DOHH2 (cell line): ENCODE measurements at regions not wholly inside any gene's neighbourhood (a gene's known extent, or its start where the extent isn't known, plus 50 kb on each side); places are given as distances from the start of the nearest gene placed in this dataset.

Source experiments
- H3F3A ChIP-seq: fragments of 200-600 bp; sonication (generic), shearing (Covaris generic); 2 replicates; pipeline ENCODE4 v1.6.0; 2016; ENCODE audit warnings: antibody characterized with exemption, mild to moderate bottlenecking; ENCODE audit not compliant: control insufficient read depth, insufficient read depth
- H3K27ac ChIP-seq: fragments of 200-600 bp; sonication (generic); 2 replicates; pipeline ENCODE4 v1.5.1; 2014; ENCODE audit warnings: low read depth, mild to moderate bottlenecking, low read length, moderate library complexity
- H3K27me3 ChIP-seq: fragments of 200-600 bp; sonication (generic); 2 replicates; pipeline ENCODE4 v1.6.1; 2014; ENCODE audit warnings: mild to moderate bottlenecking, low read length, mixed read lengths; ENCODE audit not compliant: control insufficient read depth
- H3K36me3 ChIP-seq: fragments of 200-600 bp; sonication (generic); 2 replicates; pipeline ENCODE4 v1.6.1; 2014; ENCODE audit warnings: mild to moderate bottlenecking, low read length, moderate library complexity, mixed read lengths; ENCODE audit not compliant: control insufficient read depth
- H3K4me1 ChIP-seq: fragments of 200-600 bp; sonication (generic); 2 replicates; pipeline ENCODE4 v1.6.1; 2014; ENCODE audit warnings: mild to moderate bottlenecking, low read length, mixed read lengths; ENCODE audit not compliant: control insufficient read depth
- H3K4me2 ChIP-seq: fragments of 200-600 bp; sonication (generic); 2 replicates; pipeline ENCODE4 v1.6.0; 2014; ENCODE audit warnings: mild to moderate bottlenecking, low read length, moderate library complexity
- H3K4me3 ChIP-seq: fragments of 200-600 bp; sonication (generic); 2 replicates; pipeline ENCODE4 v1.5.1; 2014; ENCODE audit warnings: mild to moderate bottlenecking, low read length, mixed read lengths
- H3K79me2 ChIP-seq: fragments of 200-600 bp; sonication (generic); 2 replicates; pipeline ENCODE4 v1.6.1; 2014; ENCODE audit warnings: mild to moderate bottlenecking, low read length, mixed read lengths; ENCODE audit not compliant: control insufficient read depth
- H3K9me2 ChIP-seq: fragments of 200-600 bp; sonication (generic); replicated peaks from 2 replicates; pipeline ENCODE4 v1.6.1; 2014; ENCODE audit warnings: mild to moderate bottlenecking, low read length, mixed read lengths; ENCODE audit not compliant: control insufficient read depth
- H3K9me3 ChIP-seq: fragments of 200-600 bp; sonication (generic); 2 replicates; pipeline ENCODE4 v1.6.1; 2014; ENCODE audit warnings: antibody characterized with exemption, low read length, mixed read lengths; ENCODE audit not compliant: control insufficient read depth, insufficient read depth
- H4K20me1 ChIP-seq: fragments of 200-600 bp; sonication (generic); 2 replicates; pipeline ENCODE4 v1.6.0; 2014; ENCODE audit warnings: low read depth, mild to moderate bottlenecking, antibody characterized with exemption, low read length, moderate library complexity; ENCODE audit not compliant: control insufficient read depth, insufficient read depth
- CTCF ChIP-seq: fragments of 200-600 bp; sonication (generic); IDR thresholded peaks from one replicate; pipeline ENCODE4 v1.5.1; 2014; ENCODE audit warnings: antibody characterized with exemption, mild to moderate bottlenecking, low read depth, low read length; ENCODE audit not compliant: poor library complexity, severe bottlenecking
- EZH2phosphoT487 ChIP-seq: fragments of 200-600 bp; sonication (generic); IDR thresholded peaks from 2 replicates; pipeline ENCODE4 v1.6.1; 2017; ENCODE audit warnings: borderline replicate concordance, mild to moderate bottlenecking, antibody characterized with exemption, low read length, moderate library complexity, mixed read lengths

DNA sequence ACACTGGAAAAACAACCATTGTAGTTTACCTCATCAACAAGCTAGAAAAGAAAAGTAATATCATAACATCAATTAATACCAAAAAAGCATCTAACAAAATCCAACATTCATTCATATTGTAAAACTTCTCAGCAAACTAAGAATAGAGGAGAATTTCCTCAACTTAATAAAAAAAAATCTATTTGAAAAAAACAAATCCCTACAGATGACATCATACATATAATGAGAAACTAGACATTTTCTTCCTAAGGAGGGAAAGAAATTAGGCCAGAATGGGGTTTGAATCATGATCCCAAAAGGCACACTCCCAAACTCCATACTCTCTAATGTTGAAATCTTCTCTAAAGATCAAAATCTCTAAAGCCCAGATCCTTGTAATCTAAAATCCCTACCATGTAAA is 460.0 kb downstream of the IRS1 start:
- Histone ChIP-seq H3K4me2 (no peak overlapping the region), H3K9me2 (no peaks in the 10 kb centered on the region), H3K9me3 (no peaks in the 10 kb centered on the region), H4K20me1 (no peaks in the 10 kb centered on the region), H3K27ac (no peak overlapping the region), H3K79me2 (no peaks in the 10 kb centered on the region), H3K36me3 (no peaks in the 10 kb centered on the region), H3K4me3 (no peak overlapping the region), H3F3A (no peaks in the 10 kb centered on the region), H3K27me3 (no peaks in the 10 kb centered on the region), H3K4me1 (no peaks in the 10 kb centered on the region)
- TF ChIP-seq EZH2phosphoT487: no peak
- TF ChIP-seq CTCF: no peak

DNA sequence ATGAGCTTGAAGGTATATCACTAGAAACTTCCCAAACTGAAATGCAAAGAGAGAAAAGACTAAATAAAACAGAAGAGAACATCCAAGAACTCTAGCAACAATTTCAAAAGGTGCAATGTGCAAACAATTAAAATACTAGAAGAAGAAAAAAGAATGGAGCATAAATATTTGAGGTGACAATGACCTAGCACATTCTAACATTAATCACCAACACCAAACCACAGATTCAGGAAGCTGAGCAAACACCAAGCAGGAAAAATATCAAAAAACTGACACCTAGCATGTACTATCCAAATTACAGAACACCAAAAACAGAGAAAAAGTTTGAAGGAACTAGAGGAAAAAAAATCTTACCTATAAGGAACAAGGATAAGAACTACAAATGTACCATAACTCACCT is 460.8 kb downstream of the IRS1 start:
- Histone ChIP-seq H3K27me3 (no peaks in the 10 kb centered on the region), H3F3A (no peaks in the 10 kb centered on the region), H4K20me1 (no peaks in the 10 kb centered on the region), H3K9me3 (no peaks in the 10 kb centered on the region), H3K79me2 (no peaks in the 10 kb centered on the region), H3K9me2 (no peaks in the 10 kb centered on the region), H3K36me3 (no peaks in the 10 kb centered on the region), H3K4me3 (no peak overlapping the region), H3K4me1 (no peaks in the 10 kb centered on the region), H3K4me2 (no peak overlapping the region), H3K27ac (no peak overlapping the region)
- TF ChIP-seq EZH2phosphoT487 (no peak), CTCF (no peak)

DNA sequence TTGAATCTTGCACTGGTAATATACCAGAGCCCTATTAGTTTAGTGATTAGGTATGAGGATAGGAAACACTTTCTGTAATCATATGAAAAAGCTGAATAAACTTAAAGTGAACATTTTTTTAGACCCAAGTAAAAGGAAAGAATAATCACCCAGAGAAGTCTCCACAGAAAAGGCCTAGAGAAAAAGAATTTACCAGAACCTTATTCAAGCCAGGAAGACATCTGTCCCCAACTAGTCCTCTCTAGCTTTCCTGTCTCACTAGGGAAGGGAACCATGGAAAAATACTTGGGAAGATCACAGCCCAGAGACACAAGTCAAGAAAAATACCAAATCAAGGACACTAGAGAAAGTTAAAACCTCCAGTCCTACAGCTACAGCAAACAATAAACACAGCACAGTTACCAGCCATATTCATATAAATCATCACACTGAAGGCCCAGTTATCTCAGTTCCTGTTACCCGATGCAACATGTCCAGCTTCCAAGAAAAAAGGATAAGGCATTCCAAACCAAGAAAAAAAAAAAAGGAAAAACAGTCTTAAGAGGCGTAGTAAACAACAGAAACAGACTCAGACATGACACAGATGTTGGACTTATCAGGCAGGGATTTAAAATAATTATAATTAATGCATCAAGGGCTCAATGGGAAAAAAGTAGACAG is 461.5 kb downstream of the IRS1 start:
- Histone ChIP-seq H3K4me1 (no peaks in the 10 kb centered on the region), H3K36me3 (no peaks in the 10 kb centered on the region), H3F3A (no peaks in the 10 kb centered on the region), H3K9me2 (no peaks in the 10 kb centered on the region), H4K20me1 (no peaks in the 10 kb centered on the region), H3K9me3 (no peaks in the 10 kb centered on the region), H3K4me3 (no peak overlapping the region), H3K79me2 (no peaks in the 10 kb centered on the region), H3K27ac (no peak overlapping the region), H3K27me3 (no peaks in the 10 kb centered on the region), H3K4me2 (no peak overlapping the region)
- no peak for TF ChIP-seq CTCF
- no peak for TF ChIP-seq EZH2phosphoT487
